Liver (tissue), 3 donors: ENCODE measurements at regions not wholly inside any gene's neighbourhood (a gene's known extent, or its start where the extent isn't known, plus 50 kb on each side); places are given as distances from the start of the nearest gene placed in this dataset.

Experiments
- FOXA1 ChIP-seq: IDR thresholded peaks from 2 replicates; pipeline ENCODE4 v1.6.1; 2016; ENCODE audit warnings: antibody characterized with exemption
- GABPA ChIP-seq, 2 donors: IDR thresholded peaks in 1 of 2; conservative IDR thresholded peaks in 1 of 2; 2 replicates each; pipeline ENCODE4 v1.6.1; 2016; ENCODE audit warnings: antibody characterized with exemption in 2 of 2, mild to moderate bottlenecking in 1 of 2, moderate library complexity in 1 of 2
- RAD21 ChIP-seq, 2 donors: IDR thresholded peaks; 2 replicates each; pipeline ENCODE4 v1.6.1; 2016; ENCODE audit warnings: antibody characterized with exemption in 2 of 2, mild to moderate bottlenecking in 2 of 2
- SP1 ChIP-seq: IDR thresholded peaks from 2 replicates; pipeline ENCODE4 v1.6.1; 2018; ENCODE audit warnings: antibody characterized with exemption, mild to moderate bottlenecking
- TAF1 ChIP-seq: conservative IDR thresholded peaks from 2 replicates; pipeline ENCODE4 v1.6.1; 2016; ENCODE audit warnings: antibody characterized with exemption, mild to moderate bottlenecking
- YY1 ChIP-seq: IDR thresholded peaks from 2 replicates; pipeline ENCODE4 v1.6.1; 2016; ENCODE audit warnings: antibody characterized with exemption, mild to moderate bottlenecking
- TF ChIP-seq, protein P1 (sequence below): fragments of 150-350 bp; IDR thresholded peaks from 2 replicates; pipeline ENCODE4 v1.5.1; 2017; ENCODE audit warnings: improper control_type of control experiment, low read depth, low read length; ENCODE audit not compliant: missing input control
- TF ChIP-seq, protein P2 (sequence below): IDR thresholded peaks from 2 replicates; pipeline ENCODE4 v1.6.1; 2016; ENCODE audit warnings: antibody characterized with exemption, mild to moderate bottlenecking
- TF ChIP-seq, protein P3 (sequence below): IDR thresholded peaks from 2 replicates; pipeline ENCODE4 v1.6.1; 2016; ENCODE audit warnings: antibody characterized with exemption
- TF ChIP-seq, protein P4 (sequence below): IDR thresholded peaks from 2 replicates; pipeline ENCODE4 v1.6.1; 2016; ENCODE audit warnings: antibody characterized with exemption
- TF ChIP-seq, protein P5 (sequence below): IDR thresholded peaks from 2 replicates; pipeline ENCODE4 v1.6.1; 2016; ENCODE audit warnings: antibody characterized with exemption
- donor health status: healthy.
- donor health status: healthy.

DNA sequence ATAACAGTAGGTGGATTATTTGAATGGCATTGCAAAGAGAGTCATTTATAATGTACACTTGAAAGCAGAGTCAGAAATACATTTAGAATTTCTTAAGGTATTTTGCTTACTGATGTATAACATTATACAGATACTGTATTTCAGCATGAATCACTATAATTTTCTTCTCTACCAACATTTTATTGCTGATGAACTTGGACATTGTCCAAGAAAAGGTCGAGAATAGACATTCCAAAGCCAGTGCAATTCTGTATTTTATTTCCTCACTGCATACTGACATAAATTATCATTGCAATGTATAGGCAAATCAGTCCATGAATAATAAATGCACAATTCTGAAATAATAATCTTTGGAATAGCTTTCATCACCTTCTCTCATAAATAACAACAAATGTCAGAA lies 1420.0 kb upstream of the EYS start:
- TF ChIP-seq GABPA (IDR thresholded peaks at IDR 0.05 in 1 of 2, conservative IDR thresholded peaks at IDR 0.05 in 1 of 2) (no peak), YY1 (no peak), TAF1 (no peak), FOXA1 (no peak), RAD21 (IDR thresholded peaks at IDR 0.05) (no peak), SP1 (no peak)
- TF ChIP-seq, protein P1, sequence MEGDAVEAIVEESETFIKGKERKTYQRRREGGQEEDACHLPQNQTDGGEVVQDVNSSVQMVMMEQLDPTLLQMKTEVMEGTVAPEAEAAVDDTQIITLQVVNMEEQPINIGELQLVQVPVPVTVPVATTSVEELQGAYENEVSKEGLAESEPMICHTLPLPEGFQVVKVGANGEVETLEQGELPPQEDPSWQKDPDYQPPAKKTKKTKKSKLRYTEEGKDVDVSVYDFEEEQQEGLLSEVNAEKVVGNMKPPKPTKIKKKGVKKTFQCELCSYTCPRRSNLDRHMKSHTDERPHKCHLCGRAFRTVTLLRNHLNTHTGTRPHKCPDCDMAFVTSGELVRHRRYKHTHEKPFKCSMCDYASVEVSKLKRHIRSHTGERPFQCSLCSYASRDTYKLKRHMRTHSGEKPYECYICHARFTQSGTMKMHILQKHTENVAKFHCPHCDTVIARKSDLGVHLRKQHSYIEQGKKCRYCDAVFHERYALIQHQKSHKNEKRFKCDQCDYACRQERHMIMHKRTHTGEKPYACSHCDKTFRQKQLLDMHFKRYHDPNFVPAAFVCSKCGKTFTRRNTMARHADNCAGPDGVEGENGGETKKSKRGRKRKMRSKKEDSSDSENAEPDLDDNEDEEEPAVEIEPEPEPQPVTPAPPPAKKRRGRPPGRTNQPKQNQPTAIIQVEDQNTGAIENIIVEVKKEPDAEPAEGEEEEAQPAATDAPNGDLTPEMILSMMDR: no peak
- TF ChIP-seq, protein P2, sequence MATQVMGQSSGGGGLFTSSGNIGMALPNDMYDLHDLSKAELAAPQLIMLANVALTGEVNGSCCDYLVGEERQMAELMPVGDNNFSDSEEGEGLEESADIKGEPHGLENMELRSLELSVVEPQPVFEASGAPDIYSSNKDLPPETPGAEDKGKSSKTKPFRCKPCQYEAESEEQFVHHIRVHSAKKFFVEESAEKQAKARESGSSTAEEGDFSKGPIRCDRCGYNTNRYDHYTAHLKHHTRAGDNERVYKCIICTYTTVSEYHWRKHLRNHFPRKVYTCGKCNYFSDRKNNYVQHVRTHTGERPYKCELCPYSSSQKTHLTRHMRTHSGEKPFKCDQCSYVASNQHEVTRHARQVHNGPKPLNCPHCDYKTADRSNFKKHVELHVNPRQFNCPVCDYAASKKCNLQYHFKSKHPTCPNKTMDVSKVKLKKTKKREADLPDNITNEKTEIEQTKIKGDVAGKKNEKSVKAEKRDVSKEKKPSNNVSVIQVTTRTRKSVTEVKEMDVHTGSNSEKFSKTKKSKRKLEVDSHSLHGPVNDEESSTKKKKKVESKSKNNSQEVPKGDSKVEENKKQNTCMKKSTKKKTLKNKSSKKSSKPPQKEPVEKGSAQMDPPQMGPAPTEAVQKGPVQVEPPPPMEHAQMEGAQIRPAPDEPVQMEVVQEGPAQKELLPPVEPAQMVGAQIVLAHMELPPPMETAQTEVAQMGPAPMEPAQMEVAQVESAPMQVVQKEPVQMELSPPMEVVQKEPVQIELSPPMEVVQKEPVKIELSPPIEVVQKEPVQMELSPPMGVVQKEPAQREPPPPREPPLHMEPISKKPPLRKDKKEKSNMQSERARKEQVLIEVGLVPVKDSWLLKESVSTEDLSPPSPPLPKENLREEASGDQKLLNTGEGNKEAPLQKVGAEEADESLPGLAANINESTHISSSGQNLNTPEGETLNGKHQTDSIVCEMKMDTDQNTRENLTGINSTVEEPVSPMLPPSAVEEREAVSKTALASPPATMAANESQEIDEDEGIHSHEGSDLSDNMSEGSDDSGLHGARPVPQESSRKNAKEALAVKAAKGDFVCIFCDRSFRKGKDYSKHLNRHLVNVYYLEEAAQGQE: no peak
- TF ChIP-seq, protein P3, sequence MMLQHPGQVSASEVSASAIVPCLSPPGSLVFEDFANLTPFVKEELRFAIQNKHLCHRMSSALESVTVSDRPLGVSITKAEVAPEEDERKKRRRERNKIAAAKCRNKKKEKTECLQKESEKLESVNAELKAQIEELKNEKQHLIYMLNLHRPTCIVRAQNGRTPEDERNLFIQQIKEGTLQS: no peak
- TF ChIP-seq, protein P4, sequence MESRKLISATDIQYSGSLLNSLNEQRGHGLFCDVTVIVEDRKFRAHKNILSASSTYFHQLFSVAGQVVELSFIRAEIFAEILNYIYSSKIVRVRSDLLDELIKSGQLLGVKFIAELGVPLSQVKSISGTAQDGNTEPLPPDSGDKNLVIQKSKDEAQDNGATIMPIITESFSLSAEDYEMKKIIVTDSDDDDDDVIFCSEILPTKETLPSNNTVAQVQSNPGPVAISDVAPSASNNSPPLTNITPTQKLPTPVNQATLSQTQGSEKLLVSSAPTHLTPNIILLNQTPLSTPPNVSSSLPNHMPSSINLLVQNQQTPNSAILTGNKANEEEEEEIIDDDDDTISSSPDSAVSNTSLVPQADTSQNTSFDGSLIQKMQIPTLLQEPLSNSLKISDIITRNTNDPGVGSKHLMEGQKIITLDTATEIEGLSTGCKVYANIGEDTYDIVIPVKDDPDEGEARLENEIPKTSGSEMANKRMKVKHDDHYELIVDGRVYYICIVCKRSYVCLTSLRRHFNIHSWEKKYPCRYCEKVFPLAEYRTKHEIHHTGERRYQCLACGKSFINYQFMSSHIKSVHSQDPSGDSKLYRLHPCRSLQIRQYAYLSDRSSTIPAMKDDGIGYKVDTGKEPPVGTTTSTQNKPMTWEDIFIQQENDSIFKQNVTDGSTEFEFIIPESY: no peak
- TF ChIP-seq, protein P5, sequence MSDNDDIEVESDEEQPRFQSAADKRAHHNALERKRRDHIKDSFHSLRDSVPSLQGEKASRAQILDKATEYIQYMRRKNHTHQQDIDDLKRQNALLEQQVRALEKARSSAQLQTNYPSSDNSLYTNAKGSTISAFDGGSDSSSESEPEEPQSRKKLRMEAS: no peak
